CD4-positive, alpha-beta T cell treated with Interleukin-1 beta for 1 hour (primary cell): ENCODE measurements at regions not wholly inside any gene's neighbourhood (a gene's known extent, or its start where the extent isn't known, plus 50 kb on each side); places are given as distances from the start of the nearest gene placed in this dataset.

Experiments used
- DNase-seq, 2 donors: peaks; one replicate each; pipeline ENCODE4 v3.0.0-alpha.2; 2020 to 2022

- DNase-seq, result no peak
Measured at GRCh38 chr18:42187611-42188380, 232.8 kb downstream of the PIK3C3 start.

- no peak for DNase-seq
Measured at GRCh38 chr18:42190643-42191042, 235.6 kb downstream of the PIK3C3 start.

DNA sequence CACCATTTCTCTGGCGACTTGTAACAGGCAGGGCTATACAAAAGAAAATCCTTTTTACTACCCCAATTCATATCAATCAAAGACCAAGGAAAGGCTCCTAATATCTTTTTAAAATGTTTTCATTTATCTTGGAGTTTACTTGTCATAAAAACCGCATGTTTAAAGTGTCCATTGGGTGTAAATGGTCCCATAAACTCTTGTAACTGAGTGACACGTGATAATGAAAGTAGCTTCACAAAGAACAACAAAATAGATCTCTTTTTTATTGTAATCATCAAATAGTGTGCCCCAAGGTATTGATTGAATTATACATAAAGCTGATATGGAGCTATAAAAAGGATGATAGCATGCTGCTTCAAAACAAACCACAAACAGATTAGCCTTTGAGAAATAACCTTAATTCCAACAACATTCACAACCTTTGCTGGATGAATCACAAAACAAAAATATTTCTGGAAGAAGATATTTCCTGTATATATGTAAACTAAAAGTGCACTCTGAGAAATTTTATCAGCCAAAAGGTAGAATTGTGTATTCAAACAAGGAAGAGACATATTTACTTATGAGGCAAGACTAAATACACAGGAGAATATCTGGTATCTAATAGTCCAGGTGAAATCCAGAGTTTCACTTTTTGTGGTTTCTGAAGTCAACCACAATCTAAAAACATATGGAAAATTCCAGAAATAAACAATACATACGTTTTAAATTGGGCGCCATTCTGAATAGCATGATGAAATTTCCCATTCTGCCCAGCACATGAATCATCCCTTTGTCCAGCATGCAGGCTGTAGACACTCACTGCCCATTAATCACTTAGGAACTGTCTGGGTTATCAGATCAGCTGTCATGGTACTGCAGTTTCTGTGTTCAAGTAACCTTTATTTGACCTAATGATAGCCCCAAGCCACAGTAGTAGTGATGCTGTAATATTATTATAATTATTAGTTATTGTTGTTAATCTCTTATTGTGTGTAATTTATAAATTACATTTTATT is 237.5 kb downstream of the PIK3C3 start:
- no peak for DNase-seq

- no peak for DNase-seq
Measured at GRCh38 chr18:42196651-42197050, 241.6 kb downstream of the PIK3C3 start.

DNA sequence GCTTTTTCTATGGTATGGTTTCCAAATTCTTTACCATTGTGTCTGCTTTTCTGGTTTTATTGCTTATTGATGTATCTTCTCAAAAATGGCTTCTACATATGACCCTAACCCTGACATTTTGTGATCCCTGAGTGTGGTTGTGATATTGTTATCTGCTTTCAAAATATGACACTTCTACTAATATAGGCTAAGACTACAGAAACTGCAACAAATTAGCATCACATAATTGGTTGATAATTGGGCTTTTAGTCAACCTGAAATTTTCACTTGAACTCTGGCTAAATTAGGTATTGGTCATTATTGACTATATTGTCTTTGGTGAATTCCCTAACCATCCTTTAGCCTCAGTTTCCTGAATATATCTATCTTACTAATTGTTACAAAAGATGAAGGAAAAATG is 246.1 kb downstream of the PIK3C3 start:
- DNase-seq, result no peak

DNA sequence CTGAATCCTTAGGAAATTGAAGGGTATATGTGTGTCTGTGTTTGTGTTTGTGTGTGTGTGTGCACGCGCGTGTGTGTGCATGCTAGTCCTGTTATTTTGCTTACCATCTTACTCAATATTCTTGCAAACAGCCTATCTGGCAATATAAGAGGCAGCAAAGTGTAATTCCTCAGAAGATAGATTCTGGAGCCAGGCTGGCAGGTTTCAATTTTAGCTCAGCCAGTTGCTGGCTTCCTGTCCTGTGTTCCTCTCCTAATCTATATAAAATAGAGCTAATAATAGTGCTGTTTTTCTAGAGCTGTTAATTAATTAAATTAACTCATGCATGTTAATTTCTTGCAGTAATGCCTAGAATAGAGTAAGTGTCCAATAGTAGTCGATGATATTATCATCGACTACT is 256.2 kb downstream of the PIK3C3 start:
- DNase-seq, result no peak

DNA sequence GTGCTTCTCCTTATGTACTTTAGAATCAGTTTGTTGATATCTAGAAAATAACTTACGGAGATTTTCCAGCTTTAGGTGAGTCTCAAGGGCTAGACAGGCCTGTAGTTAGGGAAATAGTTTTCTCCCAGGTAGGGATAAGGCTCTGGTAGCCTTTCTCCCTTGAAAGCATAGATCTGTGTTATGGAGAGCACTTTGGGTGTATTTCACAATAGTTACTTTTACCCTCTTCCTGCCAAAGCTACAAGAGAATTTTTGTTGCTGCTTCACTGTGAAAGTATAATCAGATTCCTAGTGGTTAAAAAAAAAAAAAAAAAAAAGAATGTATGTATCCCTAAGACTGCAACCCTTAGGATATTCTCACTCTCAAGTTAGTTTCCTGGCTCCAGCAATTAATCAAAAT is 267.5 kb downstream of the PIK3C3 start:
- no peak for DNase-seq

DNA sequence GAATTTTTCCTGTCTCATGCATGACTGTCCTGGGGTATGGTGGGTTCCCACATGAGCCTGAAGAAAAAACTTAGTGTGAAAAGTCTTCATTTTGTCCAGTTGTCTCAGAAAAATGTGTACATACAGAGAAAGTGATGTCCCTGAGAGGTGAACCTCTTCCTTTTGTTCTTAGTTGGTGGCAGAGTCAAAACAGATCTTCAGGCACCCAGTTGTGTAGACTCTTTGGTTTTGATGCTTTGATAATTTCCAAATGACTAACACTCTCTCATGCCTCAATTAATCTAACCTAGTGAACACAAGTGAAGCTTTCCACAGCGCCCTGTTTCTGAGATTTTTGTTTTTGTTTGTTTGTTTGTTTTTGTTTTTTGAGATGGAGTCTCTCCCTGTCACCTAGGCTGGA is 273.5 kb downstream of the PIK3C3 start:
- DNase-seq, result no peak

- DNase-seq, result no peak
Measured at GRCh38 chr18:42229211-42230210, 274.5 kb downstream of the PIK3C3 start.

GRCh38 chr18:42230636-42231035 is 275.6 kb downstream of the PIK3C3 start:
- no peak for DNase-seq

DNA sequence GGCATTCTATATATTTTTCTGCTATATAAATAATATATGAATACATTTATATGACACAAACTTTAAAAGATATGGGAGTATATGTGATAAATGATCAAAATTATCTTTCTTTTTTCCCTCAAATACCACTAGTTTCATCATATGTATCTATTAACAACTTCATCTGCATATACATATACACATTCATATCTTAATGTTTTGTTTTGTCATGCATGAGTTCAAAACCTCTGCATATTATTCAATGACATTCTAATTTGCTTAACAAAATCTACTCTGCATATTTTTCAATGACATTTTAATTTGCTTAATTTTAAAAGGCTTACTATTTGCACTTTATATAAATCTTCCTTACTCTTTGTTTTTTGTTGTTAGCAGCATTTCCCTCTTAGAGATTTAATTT is 276.2 kb downstream of the PIK3C3 start:
- DNase-seq, result no peak

DNA sequence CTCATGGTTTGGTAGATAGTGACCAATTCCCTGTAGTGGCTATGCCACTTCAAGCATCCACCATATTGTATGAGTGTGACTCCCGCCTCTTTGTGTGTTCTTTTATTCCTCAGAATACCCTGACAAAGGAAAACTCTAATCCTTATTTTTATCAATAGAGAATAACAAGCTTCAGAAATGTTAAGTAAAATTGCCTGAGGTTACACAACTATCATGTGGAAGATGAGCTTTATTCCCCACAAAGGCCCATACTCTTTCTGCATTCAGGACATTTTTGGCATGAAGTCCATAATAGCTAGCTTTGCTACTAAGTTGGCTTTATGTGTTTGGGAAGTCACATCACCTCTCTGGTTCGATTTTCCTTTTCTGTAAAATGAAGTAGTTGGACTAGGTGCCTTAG is 276.8 kb downstream of the PIK3C3 start:
- DNase-seq, result no peak

GRCh38 chr18:42233908-42234307 is 278.9 kb downstream of the PIK3C3 start:
- no peak for DNase-seq

- no peak for DNase-seq
Measured at GRCh38 chr18:42242758-42243157, 287.7 kb downstream of the PIK3C3 start.

DNA sequence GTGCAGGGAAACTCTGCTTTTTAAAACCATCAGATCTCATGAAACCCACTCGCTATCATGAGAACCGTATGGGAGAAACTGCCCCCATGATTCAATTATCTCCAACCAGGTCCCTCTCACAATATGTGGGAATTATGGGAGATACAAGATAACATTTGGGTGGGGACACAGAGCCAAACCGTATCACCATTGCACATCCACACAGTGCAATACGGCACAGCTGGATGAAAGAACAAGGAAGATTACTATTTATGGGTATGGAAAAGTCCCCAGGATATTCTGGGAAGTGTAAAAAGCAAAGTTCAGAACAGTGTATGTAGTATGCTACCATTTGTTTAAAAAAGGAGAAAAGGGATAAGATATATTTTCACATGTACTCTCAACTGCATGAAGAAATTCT is 290.1 kb downstream of the PIK3C3 start:
- DNase-seq, result no peak

DNA sequence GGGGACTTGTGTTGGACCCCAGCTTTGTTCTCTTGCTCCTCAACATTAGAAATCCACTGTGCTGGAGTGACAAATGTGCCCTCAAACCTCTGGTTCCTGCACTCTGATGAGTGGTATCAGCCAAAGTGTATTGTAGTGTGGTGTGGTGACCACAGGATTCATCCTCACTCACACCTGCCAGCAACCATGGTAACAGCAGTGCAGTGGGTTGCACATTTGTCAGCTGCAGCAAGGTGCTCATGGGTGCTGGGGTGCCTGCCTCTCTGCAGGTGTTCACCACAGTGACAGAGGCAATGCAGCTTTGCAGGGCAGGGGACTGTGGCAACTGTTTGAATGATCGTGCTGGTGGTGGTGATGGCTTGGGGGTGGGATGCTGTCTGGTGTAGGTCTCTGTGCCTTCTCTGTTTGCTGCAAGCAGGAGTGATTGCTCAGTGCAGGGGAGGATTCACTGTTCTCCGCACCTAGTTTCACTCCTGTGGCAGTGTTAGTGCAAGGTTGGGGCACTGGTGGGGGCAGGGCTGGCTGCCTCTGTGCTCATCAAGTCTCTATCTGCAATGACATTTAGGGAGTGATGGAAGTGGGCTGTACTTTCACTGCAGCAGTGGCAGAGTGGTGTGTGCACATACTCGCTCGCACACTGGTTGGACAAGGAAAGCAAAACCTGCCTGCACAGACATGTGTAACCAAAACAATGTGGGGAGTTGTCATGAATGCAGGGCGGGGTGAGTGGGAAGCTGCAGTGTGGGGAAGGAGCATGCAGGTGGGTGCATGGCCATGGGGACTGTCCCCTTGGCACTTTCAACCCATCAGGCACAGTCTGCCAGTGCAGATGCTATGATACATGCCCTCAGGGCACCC is 301.1 kb downstream of the PIK3C3 start:
- no peak for DNase-seq

DNA sequence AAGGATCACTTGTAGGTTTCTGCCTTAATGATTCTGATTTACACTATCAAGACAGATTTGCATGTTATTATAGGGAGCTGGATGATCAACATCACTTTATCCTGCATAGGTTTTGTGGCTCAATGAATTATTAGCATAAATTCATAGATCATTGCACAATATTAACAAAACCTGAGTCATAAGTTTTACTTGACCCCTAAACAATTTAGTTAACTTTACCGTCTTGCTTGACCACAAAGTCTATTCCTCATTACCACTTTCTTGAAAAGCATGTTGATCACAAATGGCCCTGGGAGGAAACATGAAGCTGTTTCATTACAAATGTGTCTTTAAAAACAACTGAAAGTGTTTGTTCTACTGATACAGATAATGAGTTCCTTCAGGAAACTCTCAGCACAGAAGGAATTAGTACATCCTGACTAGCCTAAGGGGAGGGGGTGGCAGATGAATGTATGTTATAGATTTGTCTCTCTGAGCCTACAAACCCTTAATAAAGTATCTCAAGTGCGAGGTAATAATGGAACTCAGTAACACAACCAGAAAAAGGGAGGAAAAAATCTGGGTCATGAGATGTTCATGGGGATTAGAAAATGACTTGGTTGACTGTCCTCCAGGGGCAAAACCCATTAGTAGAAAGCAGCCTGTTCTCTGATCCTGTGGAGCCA is 303.4 kb downstream of the PIK3C3 start:
- DNase-seq, result no peak

DNA sequence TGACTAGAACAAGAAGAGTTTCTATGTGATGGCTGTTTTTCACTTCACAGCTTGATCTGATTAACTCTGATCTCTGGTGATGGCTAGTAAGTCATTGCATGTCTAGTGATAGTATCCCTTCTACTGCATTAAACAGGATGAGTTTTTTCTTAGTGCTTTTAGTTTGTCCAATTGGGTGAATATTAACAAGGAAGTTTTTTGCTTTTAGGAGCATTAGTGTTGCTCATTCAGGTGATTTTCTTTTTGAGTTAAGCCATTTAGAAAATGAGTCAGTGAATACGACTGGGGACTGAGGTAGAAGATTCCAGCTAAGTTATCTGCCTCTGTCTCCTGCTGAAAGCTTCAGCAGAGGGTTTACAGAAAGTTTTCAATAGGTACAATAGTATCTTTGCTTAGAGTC is 306.7 kb downstream of the PIK3C3 start:
- no peak for DNase-seq

GRCh38 chr18:42264497-42264896 is 309.5 kb downstream of the PIK3C3 start:
- DNase-seq, result no peak

DNA sequence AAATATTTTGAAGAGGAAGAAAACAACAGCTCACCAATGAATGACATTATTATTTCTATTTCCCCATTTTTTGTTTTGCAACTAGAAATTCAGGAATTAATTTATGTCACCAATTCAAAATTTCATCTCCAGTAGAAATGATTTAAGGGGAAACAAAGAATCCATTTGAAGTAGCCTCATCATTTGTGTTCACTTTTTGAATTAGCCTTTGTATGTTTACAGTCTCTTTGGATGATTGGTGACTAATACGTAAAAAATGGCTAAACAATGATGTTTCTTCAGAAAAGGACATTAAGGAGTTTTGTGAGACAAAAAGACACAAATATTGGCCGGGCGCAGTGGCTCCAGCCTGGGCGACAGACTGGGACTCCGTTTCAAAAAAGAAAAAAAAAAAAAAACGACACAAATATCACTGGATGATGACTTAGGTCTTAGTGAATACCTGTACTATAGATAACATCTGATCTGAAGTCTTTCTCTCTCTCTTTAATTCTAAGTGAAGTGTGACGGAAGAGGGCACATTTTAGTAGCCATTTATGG is 313.2 kb downstream of the PIK3C3 start:
- no peak for DNase-seq

GRCh38 chr18:42268798-42269197 is 313.8 kb downstream of the PIK3C3 start:
- DNase-seq, result no peak
